Esophagus muscularis mucosa (tissue), 3 donors: ENCODE measurements at regions not wholly inside any gene's neighbourhood (a gene's known extent, or its start where the extent isn't known, plus 50 kb on each side); places are given as distances from the start of the nearest gene placed in this dataset.

Experiments
- POLR2A ChIP-seq: fragments of 450-650 bp; IDR thresholded peaks from one replicate; pipeline ENCODE4 v1.6.1; 2017; ENCODE audit warnings: antibody characterized with exemption, moderate library complexity, mild to moderate bottlenecking, low read depth
- TF ChIP-seq, protein P1 (sequence below), 3 experiments: fragments of 200-600 bp in 2 of 3; fragments of 450-650 bp in 1 of 3; sonication (generic) in 2 of 3; IDR thresholded peaks; one replicate each; pipeline ENCODE4 v1.5.1; 2017 to 2019; ENCODE audit warnings: antibody characterized with exemption in 3 of 3, mild to moderate bottlenecking in 2 of 3, moderate library complexity in 1 of 3

DNA sequence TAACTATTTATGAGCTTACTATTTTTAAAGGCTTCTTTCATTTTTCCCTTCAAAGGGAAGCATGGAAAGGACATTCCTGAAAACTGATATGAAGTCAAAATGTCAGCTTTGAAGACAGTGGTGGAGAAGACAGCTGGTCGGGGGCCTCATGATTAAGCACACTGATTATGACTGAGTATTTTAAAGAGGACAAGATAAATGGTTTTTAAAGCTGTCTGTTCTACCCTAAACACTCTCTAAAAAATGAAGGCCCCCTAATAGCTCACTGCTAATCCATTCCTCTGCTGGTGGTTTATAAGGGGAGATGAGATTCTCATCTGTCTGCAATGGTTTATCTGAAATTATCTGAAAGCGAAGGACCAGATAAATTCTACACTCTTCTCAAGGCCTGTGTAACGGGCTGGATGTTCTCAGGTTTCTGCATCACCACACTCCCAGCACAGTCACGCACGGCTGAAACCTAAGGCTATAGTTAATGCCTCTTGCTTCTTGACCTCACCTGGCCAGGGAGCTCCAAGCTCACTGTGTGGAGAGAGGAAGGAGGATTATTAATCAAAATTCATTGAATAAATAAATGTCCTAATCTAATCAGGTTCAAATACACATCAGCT is 86.9 kb upstream of the DOCK9 start:
- TF ChIP-seq, protein P1, sequence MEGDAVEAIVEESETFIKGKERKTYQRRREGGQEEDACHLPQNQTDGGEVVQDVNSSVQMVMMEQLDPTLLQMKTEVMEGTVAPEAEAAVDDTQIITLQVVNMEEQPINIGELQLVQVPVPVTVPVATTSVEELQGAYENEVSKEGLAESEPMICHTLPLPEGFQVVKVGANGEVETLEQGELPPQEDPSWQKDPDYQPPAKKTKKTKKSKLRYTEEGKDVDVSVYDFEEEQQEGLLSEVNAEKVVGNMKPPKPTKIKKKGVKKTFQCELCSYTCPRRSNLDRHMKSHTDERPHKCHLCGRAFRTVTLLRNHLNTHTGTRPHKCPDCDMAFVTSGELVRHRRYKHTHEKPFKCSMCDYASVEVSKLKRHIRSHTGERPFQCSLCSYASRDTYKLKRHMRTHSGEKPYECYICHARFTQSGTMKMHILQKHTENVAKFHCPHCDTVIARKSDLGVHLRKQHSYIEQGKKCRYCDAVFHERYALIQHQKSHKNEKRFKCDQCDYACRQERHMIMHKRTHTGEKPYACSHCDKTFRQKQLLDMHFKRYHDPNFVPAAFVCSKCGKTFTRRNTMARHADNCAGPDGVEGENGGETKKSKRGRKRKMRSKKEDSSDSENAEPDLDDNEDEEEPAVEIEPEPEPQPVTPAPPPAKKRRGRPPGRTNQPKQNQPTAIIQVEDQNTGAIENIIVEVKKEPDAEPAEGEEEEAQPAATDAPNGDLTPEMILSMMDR (IDR thresholded peaks at IDR 0.05): no peak
- TF ChIP-seq POLR2A: no peak
